ENCODE measurements at regions not wholly inside any gene's neighbourhood (a gene's known extent, or its start where the extent isn't known, plus 50 kb on each side); places are given as distances from the start of the nearest gene placed in this dataset.

DNA sequence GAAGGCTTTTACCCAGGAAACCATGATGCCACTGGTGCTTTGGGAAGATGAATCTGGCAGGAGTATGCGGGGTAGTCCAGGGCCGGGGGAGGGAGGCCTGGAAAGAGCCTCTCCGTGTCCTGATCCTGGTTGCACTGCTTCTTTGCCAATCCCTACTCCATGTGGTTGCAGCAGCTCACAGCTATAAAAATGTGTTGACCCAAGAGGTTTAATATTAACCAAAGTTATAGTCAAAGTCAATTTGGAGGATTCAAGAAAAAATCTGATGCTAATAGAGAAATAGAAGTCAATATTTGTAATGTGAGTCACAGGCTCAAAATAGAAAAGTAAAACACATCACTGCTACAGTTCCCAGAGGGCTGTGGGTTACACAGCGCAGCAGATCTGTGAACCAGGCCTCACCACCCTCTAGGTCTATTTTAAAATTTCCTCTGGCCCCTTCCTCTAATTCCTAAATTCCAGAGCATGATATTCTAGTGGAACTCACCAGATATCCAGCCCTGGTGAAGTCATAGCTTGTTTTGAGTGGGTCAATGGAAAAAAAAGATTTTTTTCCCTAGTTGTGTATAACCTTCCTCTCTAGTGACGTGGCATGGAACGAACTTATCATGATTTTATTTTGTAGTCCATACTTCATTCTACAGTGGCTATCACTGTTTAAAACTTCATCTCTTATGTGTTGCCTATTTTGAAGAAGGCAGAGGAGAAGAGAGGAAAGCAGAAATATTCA lies 63.2 kb upstream of the BMP2 start:
- no peaks in the 10 kb centered on the region for H3K27me3 ChIP-seq (replicated peaks in 1 of 7)
- WGBS, 5 donors: 62 to 83% (median 82%) methylated on average over 6 of the region's 6 CpGs
- intact Hi-C loops (cut with DNase I; ENCODE audit: low total_unique reads): no loop called here
- H3K36me3 ChIP-seq: no peaks in the 10 kb centered on the region
- H3K9me3 ChIP-seq: no peaks in the 10 kb centered on the region
- no peak overlapping the region for H3K4me3 ChIP-seq
- peaks cover 4 to 44% (median 19%) of the 10 kb centered on the region in 6 donors for H3K4me1 ChIP-seq
- H3K27ac ChIP-seq: peak overlapping the region in 6 of 8 donors; percentile 41 to 82 (median 78)
- no peak for DNase-seq
- TF ChIP-seq, protein P1, sequence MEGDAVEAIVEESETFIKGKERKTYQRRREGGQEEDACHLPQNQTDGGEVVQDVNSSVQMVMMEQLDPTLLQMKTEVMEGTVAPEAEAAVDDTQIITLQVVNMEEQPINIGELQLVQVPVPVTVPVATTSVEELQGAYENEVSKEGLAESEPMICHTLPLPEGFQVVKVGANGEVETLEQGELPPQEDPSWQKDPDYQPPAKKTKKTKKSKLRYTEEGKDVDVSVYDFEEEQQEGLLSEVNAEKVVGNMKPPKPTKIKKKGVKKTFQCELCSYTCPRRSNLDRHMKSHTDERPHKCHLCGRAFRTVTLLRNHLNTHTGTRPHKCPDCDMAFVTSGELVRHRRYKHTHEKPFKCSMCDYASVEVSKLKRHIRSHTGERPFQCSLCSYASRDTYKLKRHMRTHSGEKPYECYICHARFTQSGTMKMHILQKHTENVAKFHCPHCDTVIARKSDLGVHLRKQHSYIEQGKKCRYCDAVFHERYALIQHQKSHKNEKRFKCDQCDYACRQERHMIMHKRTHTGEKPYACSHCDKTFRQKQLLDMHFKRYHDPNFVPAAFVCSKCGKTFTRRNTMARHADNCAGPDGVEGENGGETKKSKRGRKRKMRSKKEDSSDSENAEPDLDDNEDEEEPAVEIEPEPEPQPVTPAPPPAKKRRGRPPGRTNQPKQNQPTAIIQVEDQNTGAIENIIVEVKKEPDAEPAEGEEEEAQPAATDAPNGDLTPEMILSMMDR (IDR thresholded peaks at IDR 0.05 in 8 of 11, conservative IDR thresholded peaks at IDR 0.05 in 3 of 11): no peak
- TF ChIP-seq POLR2AphosphoS5 (IDR thresholded peaks at IDR 0.05) (no peak), POLR2A (IDR thresholded peaks at IDR 0.05) (no peak)

DNA sequence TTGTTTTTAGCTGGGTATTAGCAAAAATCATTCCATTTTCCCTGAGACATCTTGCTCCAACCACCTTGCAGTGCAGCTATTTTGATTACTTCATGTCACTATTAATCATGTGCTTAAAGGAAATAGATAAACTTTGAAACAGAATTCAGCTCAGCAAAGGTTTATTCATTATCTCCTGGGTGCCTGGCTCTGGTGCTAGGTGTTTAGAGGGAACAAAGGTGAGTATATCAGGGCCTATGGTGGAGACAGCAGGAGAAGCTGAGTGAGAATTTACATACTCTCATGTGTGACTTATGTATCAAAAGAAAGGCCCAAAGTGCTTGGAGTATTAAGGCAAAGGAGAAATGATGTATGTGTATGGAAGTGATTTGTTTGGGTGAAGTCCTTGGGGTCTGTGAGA lies 63.8 kb upstream of the BMP2 start:
- Histone ChIP-seq H3K27ac (peak overlapping the region in 6 of 8 donors; percentile 41 to 82 (median 78)), H3K4me1 (peaks cover 4 to 44% (median 19%) of the 10 kb centered on the region in 6 donors)
- intact Hi-C loops (cut with DNase I; ENCODE audit: low total_unique reads): no loop called here

DNA sequence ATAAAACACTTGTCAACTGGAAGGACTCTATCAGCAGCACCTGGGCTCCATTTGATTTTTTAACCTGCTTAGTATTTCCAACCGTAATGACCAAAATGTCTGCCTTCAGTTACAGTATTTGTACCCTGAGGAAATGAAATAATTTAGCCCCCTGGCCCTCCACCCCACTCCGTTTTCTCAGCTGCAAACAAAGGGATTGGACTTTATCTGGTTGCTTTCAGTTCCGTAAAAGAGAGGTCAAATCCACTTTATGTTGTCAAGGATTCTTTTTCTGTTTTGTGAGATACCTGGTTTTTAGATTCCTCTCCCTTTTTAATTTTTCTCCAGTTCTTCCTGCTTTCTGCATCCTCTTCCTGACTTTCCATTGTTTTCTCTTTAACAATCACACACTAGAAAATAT lies 64.4 kb upstream of the BMP2 start:
- Histone ChIP-seq H3K4me3 (no peak overlapping the region), H3K36me3 (no peaks in the 10 kb centered on the region), H3K27ac (peak overlapping the region in 7 of 8 donors; percentile 40 to 82 (median 77)), H3K9me3 (no peaks in the 10 kb centered on the region), H3K27me3 (replicated peaks in 1 of 7) (no peaks in the 10 kb centered on the region), H3K4me1 (peaks cover 4 to 44% (median 19%) of the 10 kb centered on the region in 6 donors)
- TF ChIP-seq POLR2AphosphoS5 (IDR thresholded peaks at IDR 0.05) (no peak), POLR2A (IDR thresholded peaks at IDR 0.05) (no peak)
- TF ChIP-seq, protein P1 (IDR thresholded peaks at IDR 0.05 in 8 of 11, conservative IDR thresholded peaks at IDR 0.05 in 3 of 11): no peak
- 64 to 74% (median 68%) methylated on average over 3 of the region's 3 CpGs for WGBS, 5 donors
- intact Hi-C loops (cut with DNase I; ENCODE audit: low total_unique reads): no loop called here
- no peak for DNase-seq

More for the DNA sequence above, 63.8 kb upstream of the BMP2 start:
- TF ChIP-seq POLR2AphosphoS5 (IDR thresholded peaks at IDR 0.05) (no peak), POLR2A (IDR thresholded peaks at IDR 0.05) (no peak)
- TF ChIP-seq, protein P1 (IDR thresholded peaks at IDR 0.05 in 8 of 11, conservative IDR thresholded peaks at IDR 0.05 in 3 of 11): no peak
- no peaks in the 10 kb centered on the region for H3K27me3 ChIP-seq (replicated peaks in 1 of 7)
- DNase-seq: no peak
- H3K36me3 ChIP-seq: no peaks in the 10 kb centered on the region
- H3K9me3 ChIP-seq: no peaks in the 10 kb centered on the region
- H3K4me3 ChIP-seq: no peak overlapping the region

DNA sequence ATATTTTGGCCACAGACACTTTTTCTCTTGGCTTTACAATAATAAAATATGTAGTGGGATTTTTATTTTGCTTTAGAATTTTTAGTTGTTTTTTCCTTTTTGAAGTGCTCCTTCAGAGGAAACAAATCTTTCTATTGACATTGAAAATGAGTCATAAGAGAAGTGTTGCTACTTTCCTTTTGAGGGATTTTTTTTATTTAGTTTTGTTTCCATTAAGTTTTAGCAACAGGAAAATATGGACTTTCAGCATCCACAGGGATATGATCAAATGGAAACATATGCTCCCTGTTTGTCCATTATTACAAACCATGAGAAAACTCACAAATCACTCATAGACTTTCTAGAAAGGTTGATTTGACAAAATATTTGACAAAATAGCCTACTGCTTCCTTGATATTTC lies 65.3 kb upstream of the BMP2 start:
- no peaks in the 10 kb centered on the region for H3K27me3 ChIP-seq (replicated peaks in 1 of 7)
- intact Hi-C loops (cut with DNase I; ENCODE audit: low total_unique reads): no loop called here
- peak overlapping the region in 7 of 8 donors; percentile 75 to 82 (median 77) for H3K27ac ChIP-seq
- DNase-seq: no peak
- TF ChIP-seq POLR2AphosphoS5 (IDR thresholded peaks at IDR 0.05): no peak
- TF ChIP-seq POLR2A (IDR thresholded peaks at IDR 0.05): no peak
- TF ChIP-seq, protein P1 (IDR thresholded peaks at IDR 0.05 in 8 of 11, conservative IDR thresholded peaks at IDR 0.05 in 3 of 11): no peak
- H3K9me3 ChIP-seq: no peaks in the 10 kb centered on the region
- H3K4me3 ChIP-seq: no peak overlapping the region
- no peaks in the 10 kb centered on the region for H3K36me3 ChIP-seq
- peaks cover 4 to 44% (median 19%) of the 10 kb centered on the region in 6 donors for H3K4me1 ChIP-seq

Data from spleen (tissue), 11 donors.